ENCODE measurements at regions not wholly inside any gene's neighbourhood (a gene's known extent, or its start where the extent isn't known, plus 50 kb on each side); places are given as distances from the start of the nearest gene placed in this dataset.

GRCh38 chr6:168988280-168988679, 265.4 kb downstream of the THBS2 start:
- no peaks in the 10 kb centered on the region for H3K4me1 Mint-ChIP-seq (ENCODE audit: low read depth)
- no peak overlapping the region for H3K27ac Mint-ChIP-seq
- H3K4me3 Mint-ChIP-seq: no peak overlapping the region
- H3K27me3 Mint-ChIP-seq: peaks cover 6% of the 10 kb centered on the region
- no peaks in the 10 kb centered on the region for H3K9me3 Mint-ChIP-seq
- H3K36me3 Mint-ChIP-seq (ENCODE audit: low read depth): no peaks in the 10 kb centered on the region

- H3K4me1 Mint-ChIP-seq (ENCODE audit: low read depth): no peaks in the 10 kb centered on the region
- peaks cover 17% of the 10 kb centered on the region for H3K27me3 Mint-ChIP-seq
- peaks cover 7% of the 10 kb centered on the region for H3K9me3 Mint-ChIP-seq
- H3K36me3 Mint-ChIP-seq (ENCODE audit: low read depth): no peaks in the 10 kb centered on the region
- no peak overlapping the region for H3K4me3 Mint-ChIP-seq
- H3K27ac Mint-ChIP-seq: no peak overlapping the region
These were observed 267.9 kb downstream of the THBS2 start for GRCh38 chr6:168985705-168986104.

- no peaks in the 10 kb centered on the region for H3K4me1 Mint-ChIP-seq (ENCODE audit: low read depth)
- peaks cover 22% of the 10 kb centered on the region for H3K9me3 Mint-ChIP-seq
- no peak overlapping the region for H3K4me3 Mint-ChIP-seq
- H3K36me3 Mint-ChIP-seq (ENCODE audit: low read depth): no peaks in the 10 kb centered on the region
- H3K27ac Mint-ChIP-seq: no peak overlapping the region
- H3K27me3 Mint-ChIP-seq: peaks cover 17% of the 10 kb centered on the region
These were observed 269.7 kb downstream of the THBS2 start for GRCh38 chr6:168983925-168984324.

GRCh38 chr6:168981187-168981586, 272.5 kb downstream of the THBS2 start:
- Mint-ChIP-seq H3K4me1 (ENCODE audit: low read depth) (no peaks in the 10 kb centered on the region), H3K36me3 (ENCODE audit: low read depth) (no peaks in the 10 kb centered on the region), H3K27me3 (peaks cover 17% of the 10 kb centered on the region), H3K4me3 (no peak overlapping the region), H3K9me3 (peaks cover 22% of the 10 kb centered on the region), H3K27ac (no peak overlapping the region)

GRCh38 chr6:168979254-168979653, 274.4 kb downstream of the THBS2 start:
- Mint-ChIP-seq H3K36me3 (ENCODE audit: low read depth) (no peaks in the 10 kb centered on the region), H3K4me3 (no peak overlapping the region), H3K27ac (no peak overlapping the region), H3K27me3 (peaks cover 16% of the 10 kb centered on the region), H3K4me1 (ENCODE audit: low read depth) (no peaks in the 10 kb centered on the region), H3K9me3 (peaks cover 22% of the 10 kb centered on the region)

- Mint-ChIP-seq H3K27ac (no peak overlapping the region), H3K9me3 (no peaks in the 10 kb centered on the region)
These were observed 281.5 kb downstream of the THBS2 start for GRCh38 chr6:168972128-168972527.

GRCh38 chr6:168971549-168971948, 282.1 kb downstream of the THBS2 start:
- Mint-ChIP-seq H3K4me1 (ENCODE audit: low read depth) (no peaks in the 10 kb centered on the region), H3K4me3 (no peak overlapping the region), H3K9me3 (no peaks in the 10 kb centered on the region), H3K27me3 (peaks cover 20% of the 10 kb centered on the region), H3K36me3 (ENCODE audit: low read depth) (no peaks in the 10 kb centered on the region), H3K27ac (no peak overlapping the region)

More at GRCh38 chr6:168972128-168972527, 281.5 kb downstream of the THBS2 start:
- H3K27me3 Mint-ChIP-seq: peaks cover 20% of the 10 kb centered on the region
- H3K4me3 Mint-ChIP-seq: no peak overlapping the region
- no peaks in the 10 kb centered on the region for H3K36me3 Mint-ChIP-seq (ENCODE audit: low read depth)
- H3K4me1 Mint-ChIP-seq (ENCODE audit: low read depth): no peaks in the 10 kb centered on the region

GRCh38 chr6:168968801-168969200, 284.8 kb downstream of the THBS2 start:
- no peaks in the 10 kb centered on the region for H3K36me3 Mint-ChIP-seq (ENCODE audit: low read depth)

GRCh38 chr6:168968228-168968627, 285.4 kb downstream of the THBS2 start:
- H3K9me3 Mint-ChIP-seq: no peaks in the 10 kb centered on the region
- no peak overlapping the region for H3K4me3 Mint-ChIP-seq
- H3K27ac Mint-ChIP-seq: no peak overlapping the region
- H3K36me3 Mint-ChIP-seq (ENCODE audit: low read depth): no peaks in the 10 kb centered on the region
- no peaks in the 10 kb centered on the region for H3K4me1 Mint-ChIP-seq (ENCODE audit: low read depth)
- H3K27me3 Mint-ChIP-seq: peaks cover 27% of the 10 kb centered on the region

More at GRCh38 chr6:168968801-168969200, 284.8 kb downstream of the THBS2 start:
- Mint-ChIP-seq H3K27ac (no peak overlapping the region), H3K9me3 (no peaks in the 10 kb centered on the region), H3K27me3 (peaks cover 25% of the 10 kb centered on the region), H3K4me1 (ENCODE audit: low read depth) (no peaks in the 10 kb centered on the region), H3K4me3 (no peak overlapping the region)

GRCh38 chr6:168967281-168967925, 286.2 kb downstream of the THBS2 start:
- Mint-ChIP-seq H3K4me1 (ENCODE audit: low read depth) (no peaks in the 10 kb centered on the region), H3K36me3 (ENCODE audit: low read depth) (no peaks in the 10 kb centered on the region), H3K9me3 (no peaks in the 10 kb centered on the region), H3K4me3 (no peak overlapping the region), H3K27me3 (peaks cover 20% of the 10 kb centered on the region), H3K27ac (no peak overlapping the region)

GRCh38 chr6:168964138-168964835, 289.4 kb downstream of the THBS2 start:
- Mint-ChIP-seq H3K4me3 (no peak overlapping the region), H3K36me3 (ENCODE audit: low read depth) (no peaks in the 10 kb centered on the region), H3K27ac (no peak overlapping the region), H3K9me3 (no peaks in the 10 kb centered on the region), H3K27me3 (peaks cover 18% of the 10 kb centered on the region), H3K4me1 (ENCODE audit: low read depth) (no peaks in the 10 kb centered on the region)

GRCh38 chr6:168962886-168963285, 290.8 kb downstream of the THBS2 start:
- H3K4me3 Mint-ChIP-seq: no peak overlapping the region
- no peaks in the 10 kb centered on the region for H3K9me3 Mint-ChIP-seq
- H3K36me3 Mint-ChIP-seq (ENCODE audit: low read depth): no peaks in the 10 kb centered on the region
- H3K27ac Mint-ChIP-seq: no peak overlapping the region
- H3K4me1 Mint-ChIP-seq (ENCODE audit: low read depth): no peaks in the 10 kb centered on the region
- H3K27me3 Mint-ChIP-seq: peaks cover 25% of the 10 kb centered on the region

- Mint-ChIP-seq H3K36me3 (ENCODE audit: low read depth) (no peaks in the 10 kb centered on the region), H3K9me3 (no peaks in the 10 kb centered on the region), H3K4me1 (ENCODE audit: low read depth) (no peaks in the 10 kb centered on the region), H3K27ac (no peak overlapping the region), H3K27me3 (peaks cover 31% of the 10 kb centered on the region), H3K4me3 (no peak overlapping the region)
These were observed 292.4 kb downstream of the THBS2 start for GRCh38 chr6:168961264-168961656.

GRCh38 chr6:168960551-168961263, 292.9 kb downstream of the THBS2 start:
- H3K36me3 Mint-ChIP-seq (ENCODE audit: low read depth): no peaks in the 10 kb centered on the region
- peaks cover 34% of the 10 kb centered on the region for H3K27me3 Mint-ChIP-seq
- no peak overlapping the region for H3K4me3 Mint-ChIP-seq
- H3K9me3 Mint-ChIP-seq: no peaks in the 10 kb centered on the region
- no peaks in the 10 kb centered on the region for H3K4me1 Mint-ChIP-seq (ENCODE audit: low read depth)
- H3K27ac Mint-ChIP-seq: no peak overlapping the region

GRCh38 chr6:168959696-168960095, 293.9 kb downstream of the THBS2 start:
- no peaks in the 10 kb centered on the region for H3K9me3 Mint-ChIP-seq
- no peak overlapping the region for H3K4me3 Mint-ChIP-seq
- no peaks in the 10 kb centered on the region for H3K36me3 Mint-ChIP-seq (ENCODE audit: low read depth)
- no peaks in the 10 kb centered on the region for H3K4me1 Mint-ChIP-seq (ENCODE audit: low read depth)
- H3K27ac Mint-ChIP-seq: no peak overlapping the region
- peaks cover 40% of the 10 kb centered on the region for H3K27me3 Mint-ChIP-seq
